Progenitor cell of endocrine pancreas (in vitro differentiated cells): ENCODE measurements at regions not wholly inside any gene's neighbourhood (a gene's known extent, or its start where the extent isn't known, plus 50 kb on each side); places are given as distances from the start of the nearest gene placed in this dataset.

Experiments
- DNase-seq: peaks from one replicate; pipeline ENCODE4 v3.0.0; 2021; ENCODE audit warnings: low spot score; ENCODE audit not compliant: unreplicated experiment
- H3K27ac Mint-ChIP-seq: 2 replicates; pipeline ENCODE4 v1.8.0; 2021; ENCODE audit warnings: mild to moderate bottlenecking, moderate library complexity, mixed read lengths
- H3K27me3 Mint-ChIP-seq: 2 replicates; pipeline ENCODE4 v1.8.0; 2021; ENCODE audit warnings: mixed read lengths
- H3K36me3 Mint-ChIP-seq: 2 replicates; pipeline ENCODE4 v1.8.0; 2022; ENCODE audit warnings: mixed read lengths; ENCODE audit not compliant: insufficient read depth
- H3K4me1 Mint-ChIP-seq: 2 replicates; pipeline ENCODE4 v1.8.0; 2021; ENCODE audit warnings: low read depth, mixed read lengths
- H3K4me3 Mint-ChIP-seq: 2 replicates; pipeline ENCODE4 v1.8.0; 2021; ENCODE audit warnings: low read depth, mild to moderate bottlenecking, moderate library complexity, mixed read lengths
- H3K9me3 Mint-ChIP-seq: 2 replicates; pipeline ENCODE4 v1.8.0; 2021; ENCODE audit warnings: low read depth, mixed read lengths
- TF ChIP-seq, protein P1 (sequence below): fragments of 200-600 bp; sonication (generic); IDR thresholded peaks from one replicate; pipeline ENCODE4 v1.5.0; 2021; ENCODE audit warnings: antibody characterized with exemption, mild to moderate bottlenecking; ENCODE audit not compliant: unreplicated experiment

DNA sequence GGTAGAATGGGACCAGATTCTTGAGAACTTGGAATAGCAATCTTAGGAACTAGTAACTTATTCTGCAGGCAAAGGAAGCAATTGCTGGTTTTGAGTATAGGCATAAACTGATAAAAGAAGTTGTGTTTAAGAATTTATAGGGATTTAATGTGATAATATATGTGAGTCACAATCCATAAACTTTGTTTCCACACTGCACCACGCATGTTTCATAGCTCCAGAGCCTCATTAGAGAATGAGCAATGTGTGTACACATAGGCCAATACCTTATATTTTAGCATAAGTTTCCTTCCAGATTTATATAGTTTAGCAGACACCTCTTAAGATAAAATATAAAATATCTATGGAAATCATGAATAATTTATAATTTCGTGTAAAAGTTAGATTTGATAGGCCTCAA is 175.5 kb upstream of the SEMA3A start:
- no peaks in the 10 kb centered on the region for H3K27me3 Mint-ChIP-seq
- no peak overlapping the region for H3K27ac Mint-ChIP-seq
- no peaks in the 10 kb centered on the region for H3K36me3 Mint-ChIP-seq
- TF ChIP-seq, protein P1, sequence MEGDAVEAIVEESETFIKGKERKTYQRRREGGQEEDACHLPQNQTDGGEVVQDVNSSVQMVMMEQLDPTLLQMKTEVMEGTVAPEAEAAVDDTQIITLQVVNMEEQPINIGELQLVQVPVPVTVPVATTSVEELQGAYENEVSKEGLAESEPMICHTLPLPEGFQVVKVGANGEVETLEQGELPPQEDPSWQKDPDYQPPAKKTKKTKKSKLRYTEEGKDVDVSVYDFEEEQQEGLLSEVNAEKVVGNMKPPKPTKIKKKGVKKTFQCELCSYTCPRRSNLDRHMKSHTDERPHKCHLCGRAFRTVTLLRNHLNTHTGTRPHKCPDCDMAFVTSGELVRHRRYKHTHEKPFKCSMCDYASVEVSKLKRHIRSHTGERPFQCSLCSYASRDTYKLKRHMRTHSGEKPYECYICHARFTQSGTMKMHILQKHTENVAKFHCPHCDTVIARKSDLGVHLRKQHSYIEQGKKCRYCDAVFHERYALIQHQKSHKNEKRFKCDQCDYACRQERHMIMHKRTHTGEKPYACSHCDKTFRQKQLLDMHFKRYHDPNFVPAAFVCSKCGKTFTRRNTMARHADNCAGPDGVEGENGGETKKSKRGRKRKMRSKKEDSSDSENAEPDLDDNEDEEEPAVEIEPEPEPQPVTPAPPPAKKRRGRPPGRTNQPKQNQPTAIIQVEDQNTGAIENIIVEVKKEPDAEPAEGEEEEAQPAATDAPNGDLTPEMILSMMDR: no peak
- H3K9me3 Mint-ChIP-seq: no peaks in the 10 kb centered on the region
- DNase-seq: no peak
- no peaks in the 10 kb centered on the region for H3K4me1 Mint-ChIP-seq
- H3K4me3 Mint-ChIP-seq: no peak overlapping the region

DNA sequence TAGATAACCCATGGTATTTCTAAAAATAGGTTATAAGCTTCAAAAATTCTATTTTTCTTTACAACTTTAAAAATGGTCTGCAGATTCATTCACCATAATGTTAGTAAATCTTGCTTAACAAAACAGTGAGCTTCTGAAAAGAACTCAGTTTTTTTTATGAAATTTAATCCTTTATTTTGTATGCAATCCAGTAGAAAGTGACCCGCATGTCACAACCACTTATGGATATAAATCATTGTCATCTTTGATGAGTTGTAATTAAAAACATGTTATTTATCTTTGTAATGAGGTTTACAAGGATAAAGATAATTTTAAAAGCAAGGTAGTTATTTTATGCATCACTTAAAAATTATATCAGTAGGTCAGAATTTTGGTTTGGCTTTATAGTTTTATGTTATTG is 173.5 kb upstream of the SEMA3A start:
- H3K4me1 Mint-ChIP-seq: no peaks in the 10 kb centered on the region

DNA sequence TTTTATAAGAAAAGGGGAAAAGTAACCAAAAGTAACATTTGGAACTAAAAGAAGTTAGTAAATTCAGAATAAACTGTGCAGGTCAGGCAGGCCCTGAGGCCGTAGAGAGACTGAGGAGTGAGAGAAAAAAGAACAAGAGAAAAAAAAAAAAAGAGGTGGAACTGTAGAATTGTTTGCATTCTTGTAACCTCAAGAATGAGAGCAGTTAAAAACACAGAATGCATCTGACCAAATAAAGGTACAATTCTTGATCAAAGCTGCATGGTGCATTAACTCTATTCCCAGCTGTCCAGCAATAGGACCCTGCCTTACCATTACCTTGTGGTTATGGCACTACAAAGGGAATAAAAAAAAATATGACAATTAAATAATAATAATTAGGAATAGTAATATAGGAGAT is 170.1 kb upstream of the SEMA3A start:
- TF ChIP-seq, protein P1: no peak
- Mint-ChIP-seq H3K27me3 (no peaks in the 10 kb centered on the region), H3K4me1 (peaks cover 2% of the 10 kb centered on the region), H3K4me3 (no peak overlapping the region), H3K36me3 (no peaks in the 10 kb centered on the region), H3K9me3 (no peaks in the 10 kb centered on the region), H3K27ac (no peak overlapping the region)
- DNase-seq: no peak

More for the DNA sequence above, 173.5 kb upstream of the SEMA3A start:
- DNase-seq: no peak
- no peaks in the 10 kb centered on the region for H3K27me3 Mint-ChIP-seq
- H3K9me3 Mint-ChIP-seq: no peaks in the 10 kb centered on the region
- H3K4me3 Mint-ChIP-seq: no peak overlapping the region
- H3K27ac Mint-ChIP-seq: no peak overlapping the region
- no peaks in the 10 kb centered on the region for H3K36me3 Mint-ChIP-seq
- TF ChIP-seq, protein P1: no peak

DNA sequence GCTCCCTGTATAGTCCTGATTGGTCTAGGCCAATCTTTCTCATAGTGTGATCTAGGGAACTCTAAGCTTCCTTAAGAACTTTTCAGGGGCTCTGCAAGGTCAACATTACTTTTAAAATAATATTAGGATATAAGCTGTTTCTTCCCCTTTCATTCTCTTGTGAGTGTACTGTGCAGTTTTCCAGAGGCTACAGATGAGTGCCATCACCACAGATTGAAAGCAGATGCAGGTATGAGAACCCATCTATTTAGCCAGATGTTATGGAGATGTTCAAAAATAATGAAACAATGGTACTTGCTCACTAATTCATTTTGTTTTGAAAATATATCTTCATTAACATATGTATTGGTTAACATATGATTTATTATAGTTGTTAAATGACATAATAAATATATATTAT is 169.2 kb upstream of the SEMA3A start:
- H3K27ac Mint-ChIP-seq: no peak overlapping the region
- H3K27me3 Mint-ChIP-seq: no peaks in the 10 kb centered on the region
- peaks cover 2% of the 10 kb centered on the region for H3K4me1 Mint-ChIP-seq
- no peak overlapping the region for H3K4me3 Mint-ChIP-seq
- DNase-seq: no peak
- TF ChIP-seq, protein P1: no peak
- H3K9me3 Mint-ChIP-seq: peaks cover under 1% of the 10 kb centered on the region
- no peaks in the 10 kb centered on the region for H3K36me3 Mint-ChIP-seq

DNA sequence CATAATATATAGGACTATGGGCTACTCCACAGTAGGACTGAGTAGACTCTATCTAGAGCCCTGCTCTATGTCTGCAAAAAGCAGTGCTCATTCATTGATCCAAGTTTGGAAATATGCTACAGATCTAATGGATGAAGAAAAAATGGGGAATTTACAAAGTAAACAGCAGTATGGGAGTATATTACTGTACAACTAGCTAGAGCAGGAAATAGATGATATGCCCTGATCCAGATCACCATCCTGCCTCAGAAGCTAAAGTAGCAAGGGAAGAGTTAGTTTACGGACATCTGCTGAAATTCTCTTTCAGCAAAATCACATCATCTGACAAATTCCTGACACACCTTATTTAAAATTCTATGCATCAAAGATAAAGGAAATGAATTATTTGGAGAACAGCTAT is 168.2 kb upstream of the SEMA3A start:
- Mint-ChIP-seq H3K27ac (no peak overlapping the region), H3K36me3 (no peaks in the 10 kb centered on the region), H3K4me3 (no peak overlapping the region), H3K27me3 (no peaks in the 10 kb centered on the region), H3K9me3 (peaks cover 8% of the 10 kb centered on the region), H3K4me1 (peaks cover 2% of the 10 kb centered on the region)
- TF ChIP-seq, protein P1: no peak
- DNase-seq: no peak

DNA sequence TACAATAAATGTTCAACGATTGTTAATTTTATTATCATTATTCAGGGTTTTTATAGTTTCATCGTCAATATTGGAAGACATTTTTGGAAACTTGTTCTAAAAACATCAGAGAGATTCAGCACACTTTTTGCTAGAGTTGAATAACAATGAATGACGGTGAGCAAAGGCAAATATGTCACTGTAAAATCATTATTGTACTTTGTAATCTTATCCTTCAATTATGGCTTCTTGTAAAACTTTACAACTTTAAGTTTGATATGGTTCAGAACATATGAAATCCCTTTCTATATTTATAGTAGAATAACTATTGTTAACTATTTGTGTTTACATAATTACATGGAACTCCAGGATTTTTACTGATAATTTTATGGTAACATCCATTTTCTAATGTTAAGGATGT is 167.8 kb upstream of the SEMA3A start:
- H3K27ac Mint-ChIP-seq: no peak overlapping the region
- H3K4me3 Mint-ChIP-seq: no peak overlapping the region
- no peak for DNase-seq
- peaks cover 2% of the 10 kb centered on the region for H3K4me1 Mint-ChIP-seq
- H3K9me3 Mint-ChIP-seq: peaks cover 10% of the 10 kb centered on the region
- H3K36me3 Mint-ChIP-seq: no peaks in the 10 kb centered on the region
- H3K27me3 Mint-ChIP-seq: no peaks in the 10 kb centered on the region
- TF ChIP-seq, protein P1: no peak
